ENCODE measurements at regions not wholly inside any gene's neighbourhood (a gene's known extent, or its start where the extent isn't known, plus 50 kb on each side); places are given as distances from the start of the nearest gene placed in this dataset.

GRCh38 chr11:39806652-39807051, 1652.8 kb downstream of the LRRC4C start:
- TF ChIP-seq POLR2A (IDR thresholded peaks at IDR 0.05): no peak
- TF ChIP-seq, protein P1, sequence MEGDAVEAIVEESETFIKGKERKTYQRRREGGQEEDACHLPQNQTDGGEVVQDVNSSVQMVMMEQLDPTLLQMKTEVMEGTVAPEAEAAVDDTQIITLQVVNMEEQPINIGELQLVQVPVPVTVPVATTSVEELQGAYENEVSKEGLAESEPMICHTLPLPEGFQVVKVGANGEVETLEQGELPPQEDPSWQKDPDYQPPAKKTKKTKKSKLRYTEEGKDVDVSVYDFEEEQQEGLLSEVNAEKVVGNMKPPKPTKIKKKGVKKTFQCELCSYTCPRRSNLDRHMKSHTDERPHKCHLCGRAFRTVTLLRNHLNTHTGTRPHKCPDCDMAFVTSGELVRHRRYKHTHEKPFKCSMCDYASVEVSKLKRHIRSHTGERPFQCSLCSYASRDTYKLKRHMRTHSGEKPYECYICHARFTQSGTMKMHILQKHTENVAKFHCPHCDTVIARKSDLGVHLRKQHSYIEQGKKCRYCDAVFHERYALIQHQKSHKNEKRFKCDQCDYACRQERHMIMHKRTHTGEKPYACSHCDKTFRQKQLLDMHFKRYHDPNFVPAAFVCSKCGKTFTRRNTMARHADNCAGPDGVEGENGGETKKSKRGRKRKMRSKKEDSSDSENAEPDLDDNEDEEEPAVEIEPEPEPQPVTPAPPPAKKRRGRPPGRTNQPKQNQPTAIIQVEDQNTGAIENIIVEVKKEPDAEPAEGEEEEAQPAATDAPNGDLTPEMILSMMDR (IDR thresholded peaks at IDR 0.05): no peak
